HG02759 (cell line): ENCODE measurements at regions not wholly inside any gene's neighbourhood (a gene's known extent, or its start where the extent isn't known, plus 50 kb on each side); places are given as distances from the start of the nearest gene placed in this dataset.
"Not testable (repeated sequence)": the region's sequence is repeated elsewhere in the genome, so short reads cannot be mapped to it uniquely, and the experiment has no call there.

Experiments
- ATAC-seq: cut with Tn5 transposase; IDR thresholded peaks from one replicate; pipeline ENCODE4 v1.9.1; 2021; ENCODE audit warnings: mild to moderate bottlenecking, moderate library complexity; ENCODE audit not compliant: unreplicated experiment

- no peak for ATAC-seq
Observed at GRCh38 chr10:124324856-124325632, 93.7 kb downstream of the OAT start.

GRCh38 chr10:124324451-124324850, 94.3 kb downstream of the OAT start:
- ATAC-seq = no peak

GRCh38 chr10:124323806-124324205, 94.9 kb downstream of the OAT start:
- no peak for ATAC-seq

GRCh38 chr10:124323111-124323725, 95.5 kb downstream of the OAT start:
- no peak for ATAC-seq

- no peak for ATAC-seq
Observed at GRCh38 chr10:124322191-124322980, 96.3 kb downstream of the OAT start.

GRCh38 chr10:124321433-124322089, 97.2 kb downstream of the OAT start:
- ATAC-seq = no peak

GRCh38 chr10:124320778-124321432, 97.8 kb downstream of the OAT start:
- ATAC-seq = no peak

- no peak for ATAC-seq
Observed at GRCh38 chr10:124319926-124320391, 98.8 kb downstream of the OAT start.

GRCh38 chr10:124319520-124319919, 99.2 kb downstream of the OAT start:
- ATAC-seq = not testable (repeated sequence)

- no peak for ATAC-seq
Observed at GRCh38 chr10:124318811-124319210, 99.9 kb downstream of the OAT start.

- no peak for ATAC-seq
Observed at GRCh38 chr10:124318076-124318475, 100.6 kb downstream of the OAT start.

GRCh38 chr10:124316326-124316725, 102.4 kb downstream of the OAT start:
- no peak for ATAC-seq

GRCh38 chr10:124315591-124316270, 103.0 kb downstream of the OAT start:
- ATAC-seq = no peak

- ATAC-seq = no peak
Observed at GRCh38 chr10:124313374-124313773, 105.3 kb downstream of the OAT start.

GRCh38 chr10:124308811-124309210, 109.9 kb downstream of the OAT start:
- no peak for ATAC-seq

GRCh38 chr10:124308056-124308645, 110.6 kb downstream of the OAT start:
- no peak for ATAC-seq

- no peak for ATAC-seq
Observed at GRCh38 chr10:124307591-124307990, 111.1 kb downstream of the OAT start.

- no peak for ATAC-seq
Observed at GRCh38 chr10:124306922-124307371, 111.8 kb downstream of the OAT start.

GRCh38 chr10:124306520-124306919, 112.2 kb downstream of the OAT start:
- ATAC-seq = no peak

- no peak for ATAC-seq
Observed at GRCh38 chr10:124305984-124306383, 112.7 kb downstream of the OAT start.
